Fibroblast of lung (primary cell): ENCODE measurements at regions not wholly inside any gene's neighbourhood (a gene's known extent, or its start where the extent isn't known, plus 50 kb on each side); places are given as distances from the start of the nearest gene placed in this dataset.
A peak's percentile ranks its signal among the peaks of the same experiment; 100 is the strongest.

Experiments used
- DNase-seq, 2 donors: peaks; one replicate each; pipeline versions ENCODE4 v3.0.0 to v3.0.0-alpha.2; 2010; ENCODE audit warnings: low read depth in 2 of 2
- H2AFZ ChIP-seq: 2 replicates; pipeline ENCODE4 v1.5.1; 2012; ENCODE audit warnings: low read length, control low read depth, inconsistent platforms
- H3K27ac ChIP-seq: 2 replicates; pipeline ENCODE4 v1.5.1; 2011; ENCODE audit warnings: low read length, control low read depth; ENCODE audit not compliant: insufficient read depth
- H3K27me3 ChIP-seq: 2 replicates; pipeline ENCODE4 v1.5.1; 2011; ENCODE audit warnings: mild to moderate bottlenecking, low read length; ENCODE audit not compliant: control insufficient read depth, insufficient read depth
- H3K36me3 ChIP-seq: 2 replicates; pipeline ENCODE4 v1.5.1; 2011; ENCODE audit warnings: low read length; ENCODE audit not compliant: control insufficient read depth, insufficient read depth
- H3K4me1 ChIP-seq: 2 replicates; pipeline ENCODE4 v1.5.1; 2011; ENCODE audit warnings: low read length; ENCODE audit not compliant: control insufficient read depth, insufficient read depth; ENCODE audit errors: extremely low read depth
- H3K4me2 ChIP-seq: 2 replicates; pipeline ENCODE4 v1.5.1; 2011; ENCODE audit warnings: low read length, control low read depth; ENCODE audit not compliant: insufficient read depth; ENCODE audit errors: extremely low read depth
- H3K4me3 ChIP-seq, 4 experiments: fragments of 200-600 bp in 1 of 4; sonication (generic) in 1 of 4; replicated peaks in 1 of 4; 2 replicates each; pipeline ENCODE4 v1.5.1; 2011 to 2016; ENCODE audit warnings: low read length in 4 of 4, low read depth in 3 of 4, mild to moderate bottlenecking in 3 of 4, control low read depth in 2 of 4, inconsistent platforms in 1 of 4, mixed read lengths in 1 of 4; ENCODE audit not compliant: insufficient read depth in 1 of 4; ENCODE audit errors: control extremely low read depth in 1 of 4
- H3K79me2 ChIP-seq: 2 replicates; pipeline ENCODE4 v1.5.1; 2012; ENCODE audit warnings: mild to moderate bottlenecking, low read length, inconsistent platforms; ENCODE audit not compliant: control insufficient read depth, insufficient read depth
- H3K9ac ChIP-seq: 2 replicates; pipeline ENCODE4 v1.5.1; 2011; ENCODE audit warnings: mild to moderate bottlenecking, low read length, control low read depth; ENCODE audit not compliant: insufficient read depth
- H3K9me3 ChIP-seq: 2 replicates; pipeline ENCODE4 v1.5.1; 2012; ENCODE audit warnings: low read depth, low read length; ENCODE audit not compliant: control insufficient read depth, insufficient read depth
- H4K20me1 ChIP-seq: 2 replicates; pipeline ENCODE4 v1.5.1; 2011; ENCODE audit warnings: low read length; ENCODE audit not compliant: control insufficient read depth, insufficient read depth; ENCODE audit errors: extremely low read depth
- CTCF ChIP-seq, 2 donors: IDR thresholded peaks in 1 of 2; conservative IDR thresholded peaks in 1 of 2; 1 replicate in 1 of 2; 2 replicates in 1 of 2; pipeline ENCODE4 v1.5.1; 2011 to 2012; ENCODE audit warnings: low read length in 2 of 2, control low read depth in 1 of 2, inconsistent platforms in 1 of 2, low read depth in 1 of 2, mild to moderate bottlenecking in 1 of 2
- EZH2 ChIP-seq: IDR thresholded peaks from 2 replicates; pipeline ENCODE4 v1.5.1; 2012; ENCODE audit warnings: low read length, control low read depth, mild to moderate bottlenecking; ENCODE audit errors: missing control alignments

DNA sequence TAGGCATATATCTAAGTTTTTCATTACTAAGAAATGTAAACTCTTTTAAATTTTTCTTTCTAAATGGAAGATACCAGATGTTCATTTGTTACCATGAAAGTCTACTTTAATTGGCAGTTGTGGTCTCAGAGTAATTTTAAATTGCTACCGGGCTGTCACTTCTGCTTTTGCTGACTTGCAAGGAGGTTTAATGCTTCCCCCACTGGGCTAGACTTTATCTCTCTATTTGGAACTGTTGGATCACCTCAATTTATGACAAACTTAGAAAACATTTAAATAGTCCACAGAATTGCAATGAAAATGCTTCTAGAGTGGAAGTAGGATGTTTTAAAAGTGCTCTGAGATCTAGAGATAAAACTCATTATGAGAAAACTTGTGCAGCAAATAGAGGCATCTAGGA, 479.8 kb upstream of the GOT2 start:
- H3K79me2 ChIP-seq = no peaks in the 10 kb centered on the region
- no peak overlapping the region for H3K27ac ChIP-seq
- peak in 1 of 2 donors; percentile 75 for DNase-seq
- H3K27me3 ChIP-seq = no peaks in the 10 kb centered on the region
- no peaks in the 10 kb centered on the region for H3K4me1 ChIP-seq
- H4K20me1 ChIP-seq = no peaks in the 10 kb centered on the region
- H3K9me3 ChIP-seq = no peaks in the 10 kb centered on the region
- H2AFZ ChIP-seq = no peak overlapping the region
- TF ChIP-seq CTCF (conservative IDR thresholded peaks at IDR 0.05 in 1 of 2, IDR thresholded peaks at IDR 0.05 in 1 of 2; ENCODE audit: low read depth in 1 of 2, low read length in 2 of 2) = no peak
- TF ChIP-seq EZH2 = no peak
- no peak overlapping the region for H3K9ac ChIP-seq
- H3K4me3 ChIP-seq = no peak overlapping the region
- no peaks in the 10 kb centered on the region for H3K36me3 ChIP-seq
- no peak overlapping the region for H3K4me2 ChIP-seq

DNA sequence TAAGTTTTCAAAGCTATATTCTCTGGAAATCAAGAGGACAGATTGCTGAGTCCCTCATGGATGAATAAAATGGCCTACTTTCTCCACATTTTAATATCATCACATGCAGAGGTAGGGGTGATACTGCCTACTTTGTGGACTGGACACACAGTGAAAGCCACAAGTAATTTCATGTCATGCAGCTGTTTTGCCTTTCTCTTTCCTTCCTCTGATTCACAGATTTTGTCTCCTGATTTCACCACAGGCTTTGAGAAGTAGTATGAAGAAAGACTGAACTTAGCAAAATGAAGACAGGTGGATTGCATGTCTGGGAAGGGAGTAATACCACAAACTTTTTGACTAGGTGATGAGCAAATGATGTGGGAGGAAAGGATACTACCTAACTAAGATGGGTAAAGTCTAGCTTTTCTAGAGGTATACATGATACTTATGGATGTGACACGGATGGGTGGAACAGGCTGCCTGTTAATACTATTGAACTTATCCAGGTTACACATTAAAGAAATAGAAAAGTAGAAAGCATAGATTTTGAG, 478.4 kb upstream of the GOT2 start:
- TF ChIP-seq EZH2 (no peak), CTCF (conservative IDR thresholded peaks at IDR 0.05 in 1 of 2, IDR thresholded peaks at IDR 0.05 in 1 of 2; ENCODE audit: low read depth in 1 of 2, low read length in 2 of 2) (no peak)
- no peak overlapping the region for H2AFZ ChIP-seq
- no peaks in the 10 kb centered on the region for H3K36me3 ChIP-seq
- no peak overlapping the region for H3K4me3 ChIP-seq
- DNase-seq = peak in 1 of 2 donors; percentile 54
- H3K4me2 ChIP-seq = no peak overlapping the region
- no peak overlapping the region for H3K9ac ChIP-seq
- H3K27ac ChIP-seq = no peak overlapping the region
- H4K20me1 ChIP-seq = no peaks in the 10 kb centered on the region
- H3K79me2 ChIP-seq = no peaks in the 10 kb centered on the region
- H3K27me3 ChIP-seq = no peaks in the 10 kb centered on the region
- H3K9me3 ChIP-seq = no peaks in the 10 kb centered on the region
- H3K4me1 ChIP-seq = no peaks in the 10 kb centered on the region

DNA sequence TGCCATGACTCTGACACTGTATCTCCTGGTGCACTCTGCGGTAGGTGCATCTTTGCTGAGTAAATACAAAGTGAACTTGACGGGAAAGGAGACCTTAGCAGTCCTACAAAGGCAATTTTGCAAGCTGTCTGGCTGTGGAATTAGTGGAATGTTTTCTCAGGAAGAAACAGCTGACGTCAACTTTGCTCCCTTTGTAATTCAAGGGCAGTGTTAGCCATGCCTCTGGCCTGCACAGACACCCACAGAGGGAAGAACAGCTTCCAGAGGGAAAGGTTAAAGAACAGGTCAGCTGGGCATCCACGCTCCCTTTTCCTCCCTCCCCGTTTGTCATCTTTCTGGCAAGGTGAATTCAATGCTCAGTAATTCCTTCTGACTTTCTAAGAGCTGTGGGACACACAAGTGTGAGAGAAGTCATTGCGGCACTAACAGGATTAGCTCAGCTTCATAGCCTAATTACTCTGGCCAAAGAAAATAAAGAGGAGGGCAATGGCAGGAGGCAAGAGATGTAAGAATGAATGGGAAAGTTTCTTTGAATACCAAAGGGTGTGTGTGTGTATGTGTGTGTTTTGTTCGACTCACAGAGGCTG, 476.9 kb upstream of the GOT2 start:
- no peak for TF ChIP-seq EZH2
- Histone ChIP-seq H3K79me2 (no peaks in the 10 kb centered on the region), H3K4me3 (no peak overlapping the region), H4K20me1 (no peaks in the 10 kb centered on the region), H3K36me3 (no peaks in the 10 kb centered on the region), H3K4me2 (no peak overlapping the region), H3K27me3 (no peaks in the 10 kb centered on the region), H3K9ac (no peak overlapping the region), H3K4me1 (no peaks in the 10 kb centered on the region), H2AFZ (no peak overlapping the region), H3K27ac (no peak overlapping the region), H3K9me3 (no peaks in the 10 kb centered on the region)
- peak; percentile 81 to 97 for DNase-seq
